GM19099 (cell line): ENCODE measurements at regions not wholly inside any gene's neighbourhood (a gene's known extent, or its start where the extent isn't known, plus 50 kb on each side); places are given as distances from the start of the nearest gene placed in this dataset.

Source experiments
- POLR2A ChIP-seq: IDR thresholded peaks from 3 replicates; pipeline ENCODE4 v1.6.1; 2011; ENCODE audit warnings: low read depth; ENCODE audit not compliant: insufficient read length; ENCODE audit errors: extremely low read depth

DNA sequence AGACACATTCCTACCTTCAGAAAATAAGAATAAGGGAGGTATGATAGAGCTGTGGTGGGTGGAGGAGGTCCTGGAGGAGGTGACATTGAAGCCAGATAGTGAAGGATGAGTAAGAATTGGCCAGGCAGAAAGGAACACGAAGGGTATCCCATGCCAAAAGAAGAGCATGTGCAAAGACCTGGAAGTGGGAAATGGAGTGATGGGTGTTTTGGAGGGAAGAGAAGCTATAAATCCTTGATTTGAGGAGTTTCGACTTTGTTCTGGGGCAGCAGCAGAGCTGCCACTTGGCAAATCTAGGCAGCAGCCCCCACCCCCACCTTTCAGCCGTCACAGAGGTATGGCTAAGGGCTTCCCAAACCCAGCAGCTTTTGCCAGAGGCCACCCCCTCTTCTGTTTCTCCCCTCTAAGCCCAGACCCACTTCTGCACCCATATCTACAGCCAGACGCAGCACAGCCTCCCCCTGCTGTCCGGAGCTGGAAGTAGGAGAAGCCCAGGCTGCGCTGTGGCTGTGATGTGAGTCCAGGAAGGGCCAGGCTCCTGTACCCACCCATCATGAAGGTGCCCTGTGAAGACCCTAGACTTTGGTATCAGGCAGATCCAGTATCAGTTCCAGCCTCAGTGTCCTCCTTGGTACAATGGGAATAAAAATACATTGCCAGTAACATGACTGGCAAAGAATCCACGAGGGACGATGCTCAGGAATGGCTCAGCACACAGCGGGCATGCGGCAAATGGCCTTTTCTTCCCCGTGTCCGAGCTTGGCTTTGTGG, 188.7 kb upstream of the LINGO1 start:
- TF ChIP-seq POLR2A: no peak

DNA sequence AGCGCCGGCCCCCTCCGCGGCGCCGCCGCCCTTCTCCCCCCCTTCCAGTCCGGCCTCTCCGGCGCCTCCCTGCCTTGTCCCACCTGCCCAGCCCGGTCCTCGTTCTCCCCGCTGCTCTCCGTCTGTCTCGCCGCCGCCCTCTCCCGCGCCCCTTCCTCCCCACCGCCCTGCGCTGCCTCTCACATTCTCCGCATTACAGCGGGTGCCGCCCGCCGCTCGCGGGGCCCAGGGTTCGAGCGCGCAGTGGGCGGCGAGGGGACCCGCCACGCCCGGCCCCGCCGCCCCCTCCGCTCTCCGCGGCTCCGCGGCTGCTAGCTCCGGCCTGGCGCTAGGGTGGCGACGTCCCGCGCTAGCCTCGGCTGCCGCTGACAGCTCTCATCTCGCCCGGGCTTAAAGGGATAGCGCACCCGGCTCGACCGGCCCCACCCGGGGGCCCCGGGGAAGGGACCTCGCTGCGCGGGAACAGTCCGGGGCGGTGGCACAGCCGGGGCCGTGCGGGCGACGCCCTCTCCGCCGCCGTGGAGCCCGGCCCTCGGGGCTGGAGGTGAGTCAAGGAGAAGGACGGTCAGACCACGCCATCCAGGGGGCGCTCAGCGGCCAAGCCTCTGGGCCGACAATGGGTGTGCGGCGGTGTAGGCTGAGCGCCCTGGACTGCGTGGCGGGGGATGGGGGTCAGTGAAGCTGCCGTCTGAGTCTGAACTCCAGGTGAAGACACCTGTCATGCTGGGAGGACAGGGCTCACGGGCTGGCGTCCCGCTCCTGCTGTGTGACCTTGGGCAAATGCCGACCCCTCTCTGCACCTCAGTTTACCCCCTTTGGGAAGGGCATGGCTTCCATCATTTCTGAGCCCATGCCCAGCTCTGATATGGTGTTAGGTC, 187.4 kb upstream of the LINGO1 start:
- no peak for TF ChIP-seq POLR2A

DNA sequence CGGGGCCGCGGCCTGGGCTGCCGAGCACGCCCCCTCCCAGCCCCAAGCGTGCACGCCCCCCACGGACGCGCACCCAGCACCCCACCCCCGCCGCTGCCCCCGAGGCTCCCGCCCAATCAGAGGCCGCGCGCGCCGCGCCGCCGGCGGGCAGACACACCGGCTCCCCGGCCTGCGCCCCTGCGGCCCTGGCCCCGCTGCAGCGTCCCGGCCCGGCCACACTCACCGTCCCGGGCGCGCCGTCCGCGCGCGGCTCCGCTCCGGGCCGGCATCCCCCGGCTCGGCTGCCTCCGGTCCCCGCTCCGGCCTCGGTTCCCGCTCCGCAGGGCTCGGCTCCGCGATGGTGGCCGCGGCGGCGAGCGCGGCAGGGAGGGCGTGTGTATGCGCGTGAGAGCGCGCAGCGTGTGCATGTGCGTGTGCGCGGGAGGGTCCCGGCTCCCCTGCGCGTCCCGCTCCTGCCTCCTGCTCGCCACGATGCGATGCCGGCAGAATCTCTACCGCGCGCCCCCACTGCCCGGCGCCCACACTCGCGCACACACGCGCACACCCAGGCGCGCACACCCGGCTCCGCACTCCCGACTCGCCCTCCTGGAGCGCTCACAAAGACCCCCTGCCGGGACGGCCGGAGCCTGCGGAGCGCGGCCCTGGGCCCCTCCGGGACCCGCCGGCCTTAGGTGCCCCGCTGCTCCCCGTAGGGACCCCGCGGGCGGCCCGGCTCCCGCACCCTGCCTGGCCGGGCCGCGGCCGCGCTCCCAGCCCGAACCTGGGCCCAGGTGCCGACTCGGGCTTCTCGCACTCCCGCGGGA, 186.5 kb upstream of the LINGO1 start:
- TF ChIP-seq POLR2A: no peak

DNA sequence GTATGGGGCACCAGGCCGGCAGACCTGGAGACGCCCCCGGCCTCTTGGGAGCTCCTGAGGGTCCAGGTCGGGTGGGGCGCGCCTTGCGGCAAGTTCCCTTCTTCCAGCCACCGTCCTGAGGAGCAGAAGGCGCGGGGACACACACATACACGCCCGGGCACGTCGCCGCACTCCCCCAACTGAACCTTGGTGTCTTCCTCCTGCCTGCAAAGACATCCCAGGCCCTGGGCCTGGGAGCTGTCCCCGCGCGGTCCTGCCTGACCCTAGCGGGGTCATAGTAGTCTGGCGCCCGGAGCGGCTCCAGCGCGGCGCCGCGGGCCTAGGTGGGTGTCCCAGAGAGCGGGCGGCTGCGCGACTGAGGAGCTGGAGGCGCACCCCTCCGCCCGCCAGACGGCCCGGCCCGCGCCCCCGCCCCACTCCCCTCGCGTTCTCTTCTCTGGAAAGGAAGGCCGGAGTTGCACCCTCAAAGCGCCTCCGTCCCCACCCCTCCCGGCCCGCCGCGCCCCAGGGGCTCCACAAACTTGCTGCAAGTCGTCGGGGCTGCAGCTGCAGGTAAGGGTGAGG, 185.9 kb upstream of the LINGO1 start:
- no peak for TF ChIP-seq POLR2A

DNA sequence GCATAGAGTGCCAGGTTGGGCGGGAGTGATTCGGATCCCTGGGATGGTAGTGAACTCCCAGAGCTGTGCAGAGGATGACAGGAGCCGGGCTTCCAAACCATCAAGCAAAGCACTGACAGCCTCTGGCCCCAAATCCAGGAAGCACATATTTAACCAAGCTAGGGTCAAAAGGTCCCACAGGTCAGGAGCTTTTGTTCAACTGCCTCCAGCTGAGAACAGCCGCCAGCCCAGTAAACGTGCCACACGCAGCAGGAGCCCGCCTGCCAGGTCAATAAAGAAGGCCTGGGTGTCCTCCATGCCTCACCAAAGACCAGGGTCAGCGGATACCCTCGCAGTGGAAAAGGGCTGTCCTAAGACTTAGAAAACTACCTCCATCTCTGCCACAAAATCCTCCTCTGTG, 184.7 kb upstream of the LINGO1 start:
- no peak for TF ChIP-seq POLR2A

DNA sequence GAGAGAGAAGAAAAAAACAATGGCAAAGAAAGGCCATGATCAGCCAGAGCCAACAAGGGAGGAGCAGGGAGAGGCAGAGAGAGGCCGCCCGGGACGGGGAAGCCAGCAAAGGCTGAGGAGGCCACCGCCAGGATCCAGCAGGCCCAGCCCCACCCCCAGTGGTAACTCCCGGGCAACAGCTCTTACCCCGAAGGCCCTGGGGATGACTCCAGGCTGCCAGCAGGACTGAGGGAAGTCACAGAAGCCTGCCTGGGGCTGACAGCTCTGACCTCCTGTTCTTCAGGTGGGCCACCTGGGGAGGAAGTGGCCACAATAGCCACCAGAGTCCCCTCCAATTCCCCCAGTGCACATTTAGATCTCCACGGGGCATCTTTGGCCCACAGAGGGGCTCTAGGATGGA, 184.3 kb upstream of the LINGO1 start:
- no peak for TF ChIP-seq POLR2A

DNA sequence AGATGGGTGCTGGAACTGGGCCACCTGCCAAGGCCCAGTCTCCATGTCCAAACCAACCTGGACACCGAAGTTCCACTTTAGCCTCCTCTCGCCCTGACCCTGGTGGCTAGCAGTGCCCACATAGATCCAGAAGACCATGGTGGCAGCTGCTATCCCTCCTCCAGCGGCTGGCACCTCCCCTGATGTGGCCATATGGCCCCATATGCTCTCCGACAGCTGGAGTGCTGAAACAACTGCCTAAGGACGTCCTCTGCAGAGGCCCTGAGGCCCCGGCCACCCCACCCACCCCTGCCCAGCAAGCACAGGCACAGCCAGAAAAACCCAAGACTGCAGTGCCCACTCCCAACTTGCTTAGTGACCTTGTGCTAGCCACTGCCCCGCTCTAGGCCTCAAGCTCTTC, 182.3 kb upstream of the LINGO1 start:
- no peak for TF ChIP-seq POLR2A

DNA sequence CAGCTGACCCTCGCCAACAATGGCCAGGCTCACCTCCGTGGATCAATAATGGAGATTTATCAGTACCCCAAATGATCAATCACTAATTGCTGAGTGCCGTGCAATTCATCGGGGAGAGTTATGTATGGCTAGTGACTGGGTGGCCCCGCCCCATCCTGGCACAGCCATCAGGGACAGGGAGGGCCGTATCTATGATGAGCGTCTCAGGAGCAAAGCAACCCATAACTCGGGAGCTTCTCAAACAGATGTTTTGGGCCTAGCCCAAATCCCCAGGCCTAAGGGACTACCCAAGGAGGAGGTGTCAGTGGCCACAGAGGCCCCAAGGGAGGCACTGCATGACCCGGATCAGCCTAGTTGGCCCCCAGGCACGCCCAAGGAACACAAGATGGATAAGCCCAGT, 180.0 kb upstream of the LINGO1 start:
- TF ChIP-seq POLR2A: no peak

DNA sequence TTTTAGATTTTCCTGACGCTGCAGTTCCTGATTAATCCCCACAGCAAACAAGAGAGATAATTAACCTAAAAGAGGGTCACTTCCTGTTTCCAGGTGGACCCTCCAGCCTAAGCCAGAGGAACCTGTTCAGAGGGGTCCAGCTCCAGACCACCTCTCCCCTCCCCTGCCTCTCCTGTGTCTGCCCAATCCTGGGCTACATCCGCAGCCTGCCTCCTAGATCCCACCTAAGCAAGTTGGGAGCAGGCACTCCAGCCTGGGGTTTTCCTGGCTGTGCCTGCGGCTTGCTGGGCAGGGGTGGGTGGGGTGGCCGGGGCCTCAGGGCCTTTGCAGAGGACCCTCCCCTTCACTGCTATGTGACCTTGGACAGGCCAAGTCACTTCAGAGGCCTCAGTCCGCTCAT, 178.6 kb upstream of the LINGO1 start:
- TF ChIP-seq POLR2A: no peak

DNA sequence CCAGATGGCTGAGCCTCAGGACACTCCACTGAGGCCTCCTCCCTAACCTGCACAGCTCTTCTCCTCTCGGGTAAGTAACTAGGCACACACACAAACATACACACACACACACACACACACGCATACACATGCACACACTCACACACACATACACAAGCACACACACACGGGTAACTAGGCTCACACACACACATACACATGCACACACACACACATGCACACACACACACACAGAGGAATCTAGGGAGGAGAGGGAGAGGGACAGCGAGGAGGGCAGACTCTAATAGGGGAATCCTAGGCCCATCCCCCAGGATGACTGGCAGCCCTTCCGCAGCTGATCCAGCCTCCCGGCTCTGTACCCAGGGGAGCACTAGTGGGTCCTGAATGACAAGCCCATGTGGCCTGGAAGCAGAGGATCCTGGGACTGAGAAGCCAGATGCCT, 177.4 kb upstream of the LINGO1 start:
- TF ChIP-seq POLR2A: no peak

DNA sequence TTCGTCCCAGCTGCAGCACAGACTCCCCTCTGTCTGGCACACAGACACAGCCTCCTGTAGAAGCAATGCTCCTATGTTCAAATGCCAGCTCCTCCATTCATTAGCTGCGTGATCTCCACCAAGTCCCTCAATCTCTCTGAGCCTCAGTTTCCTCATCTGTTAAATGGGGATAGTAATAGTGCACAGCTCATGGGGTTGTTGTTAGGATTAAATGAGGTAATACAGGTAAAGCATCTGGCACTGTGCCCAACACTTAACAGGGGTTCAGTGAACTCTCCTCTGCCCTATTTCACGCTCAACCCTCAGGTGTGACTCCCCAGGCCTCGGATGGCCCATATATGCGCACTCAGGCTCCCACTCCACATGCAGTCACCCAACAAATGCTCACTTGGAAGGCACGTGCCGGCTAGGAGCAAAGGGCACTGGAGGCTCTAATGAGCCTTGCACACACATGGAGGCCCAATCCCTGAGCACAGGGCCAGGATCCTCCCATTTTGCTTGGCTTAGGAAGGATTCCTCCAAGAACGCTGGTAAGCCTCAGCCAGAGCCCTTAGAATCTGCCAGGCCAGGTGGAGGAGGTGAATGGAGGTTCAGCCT, 176.0 kb upstream of the LINGO1 start:
- TF ChIP-seq POLR2A: no peak

DNA sequence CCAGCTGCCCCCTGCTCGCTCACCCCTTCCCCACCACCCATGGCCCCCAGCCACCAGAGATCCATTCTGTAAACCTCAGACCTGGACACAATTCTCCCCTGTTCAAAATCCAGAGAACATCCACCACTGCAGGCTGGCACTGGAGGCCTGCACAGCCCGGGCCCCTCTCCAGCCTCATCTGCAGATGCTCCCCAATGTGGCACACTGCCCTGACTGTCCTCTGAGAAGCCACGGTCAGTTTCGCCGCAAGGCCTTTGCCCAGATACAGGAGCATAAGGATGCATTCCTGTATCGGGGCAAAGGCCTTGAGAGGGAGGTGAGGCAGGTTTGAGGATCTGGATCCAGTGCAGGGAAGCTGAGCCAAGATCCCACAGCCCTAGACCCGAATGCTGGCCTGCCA, 175.4 kb upstream of the LINGO1 start:
- TF ChIP-seq POLR2A: no peak

DNA sequence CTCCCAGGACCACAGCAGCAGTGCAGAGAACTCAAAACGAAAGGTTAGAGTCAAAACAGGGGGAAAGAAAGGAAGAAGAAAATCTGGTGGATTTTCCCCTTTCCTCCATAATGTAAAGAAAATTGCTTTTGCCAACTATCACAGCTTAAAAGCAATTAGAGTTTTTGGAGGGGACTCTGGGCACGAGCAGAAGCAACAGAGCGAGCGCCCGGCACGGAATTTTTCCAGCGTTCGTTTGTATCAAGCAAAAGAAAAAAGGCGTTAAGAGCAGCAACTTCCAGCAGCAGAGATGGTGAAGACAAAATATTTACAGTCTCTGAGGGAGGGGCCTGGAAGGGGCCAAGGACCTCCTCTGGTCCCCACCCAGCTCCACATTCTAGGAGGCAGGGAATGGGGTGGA, 174.9 kb upstream of the LINGO1 start:
- no peak for TF ChIP-seq POLR2A

DNA sequence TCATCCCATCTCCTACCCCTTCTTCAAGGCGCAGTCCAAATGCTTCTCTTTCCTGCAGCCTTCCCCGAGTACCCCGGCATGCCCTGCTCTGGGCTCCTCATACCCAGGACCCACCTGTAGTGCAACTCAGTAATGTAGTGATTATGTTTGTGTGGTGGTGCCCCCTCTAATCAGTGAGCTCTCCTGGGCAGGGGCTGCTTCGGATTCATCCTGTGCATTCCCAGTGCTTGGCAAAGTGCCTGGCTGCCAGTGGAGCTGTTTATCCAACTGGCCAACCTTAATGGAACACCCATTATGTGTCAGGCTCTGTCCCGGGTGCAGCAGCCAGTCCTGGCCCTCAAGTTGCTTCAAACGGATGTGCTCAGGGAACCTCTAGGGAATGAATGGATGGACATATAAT, 174.4 kb upstream of the LINGO1 start:
- TF ChIP-seq POLR2A: no peak

DNA sequence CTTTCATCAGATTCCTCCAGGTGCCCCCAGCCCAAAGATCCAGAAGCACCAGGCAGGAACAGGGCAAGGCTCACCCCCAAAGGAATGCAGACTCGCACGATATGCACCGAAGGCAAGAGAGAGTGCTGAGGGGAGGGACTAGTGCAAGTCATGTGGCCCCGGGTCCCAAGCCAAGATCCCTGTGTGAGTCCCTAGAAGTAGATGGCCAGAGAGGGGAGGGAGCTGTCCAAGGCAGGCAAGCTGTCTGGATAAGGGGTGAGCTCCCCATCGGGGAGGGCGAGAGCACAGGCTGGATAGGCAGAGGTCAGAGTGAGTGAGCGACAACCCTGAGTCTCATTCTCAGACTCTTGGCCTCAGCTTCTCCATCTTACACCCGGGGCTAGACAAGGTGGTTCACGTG, 171.5 kb upstream of the LINGO1 start:
- TF ChIP-seq POLR2A: no peak
